H1 (cell line): ENCODE measurements at regions not wholly inside any gene's neighbourhood (a gene's known extent, or its start where the extent isn't known, plus 50 kb on each side); places are given as distances from the start of the nearest gene placed in this dataset.

Experiments
- CBX5 ChIP-seq: fragments of 300-800, 300-1000 bp; sonication (generic); IDR thresholded peaks from 2 replicates; pipeline ENCODE4 v1.7.1; 2016; ENCODE audit warnings: antibody characterized with exemption, low read length, low read depth
- CHD7 ChIP-seq: fragments of 300-600 bp; sonication (generic); IDR thresholded peaks from 2 replicates; pipeline ENCODE4 v1.7.1; 2012; ENCODE audit warnings: low read length, moderate library complexity, mild to moderate bottlenecking, inconsistent platforms; ENCODE audit not compliant: insufficient replicate concordance
- E2F6 ChIP-seq: IDR thresholded peaks from 2 replicates; pipeline ENCODE4 v1.6.1; 2012; ENCODE audit warnings: inconsistent platforms
- EZH2 ChIP-seq: fragments of 200-600 bp; sonication (generic); IDR thresholded peaks from 2 replicates; pipeline ENCODE4 v1.7.1; 2012; ENCODE audit warnings: low read depth, mild to moderate bottlenecking, moderate library complexity, low read length, inconsistent platforms; ENCODE audit not compliant: severe bottlenecking
- GABPA ChIP-seq: IDR thresholded peaks from 2 replicates; pipeline ENCODE4 v1.6.1; 2011; ENCODE audit warnings: mild to moderate bottlenecking, low read length, moderate library complexity, borderline replicate concordance; ENCODE audit not compliant: insufficient read depth
- POLR2AphosphoS5 ChIP-seq: IDR thresholded peaks from 2 replicates; pipeline ENCODE4 v1.6.1; 2011; ENCODE audit warnings: low read depth, low read length
- RNF2 ChIP-seq: fragments of 200-900, 300-1000 bp; sonication (generic); IDR thresholded peaks from 2 replicates; pipeline ENCODE4 v1.7.1; 2016; ENCODE audit warnings: borderline replicate concordance, low read depth, mild to moderate bottlenecking, antibody characterized with exemption, low read length; ENCODE audit not compliant: poor library complexity, severe bottlenecking; ENCODE audit errors: missing control alignments
- SP4 ChIP-seq: IDR thresholded peaks from 2 replicates; pipeline ENCODE4 v1.6.1; 2012; ENCODE audit warnings: low read length, inconsistent platforms

GRCh38 chr6:56877922-56878321, 77.0 kb upstream of the BEND6 start (continued):
- no peak for TF ChIP-seq CHD7
- no peak for TF ChIP-seq GABPA
- no peak for TF ChIP-seq RNF2
- no peak for TF ChIP-seq SP4
- TF ChIP-seq CBX5, result no peak
- no peak for TF ChIP-seq EZH2
- no peak for TF ChIP-seq POLR2AphosphoS5
- no peak for TF ChIP-seq E2F6
- TF ChIP-seq, all 59 proteins: peak for 0
